HG03135 (cell line): ENCODE measurements at regions not wholly inside any gene's neighbourhood (a gene's known extent, or its start where the extent isn't known, plus 50 kb on each side); places are given as distances from the start of the nearest gene placed in this dataset.
"Not testable (repeated sequence)": the region's sequence is repeated elsewhere in the genome, so short reads cannot be mapped to it uniquely, and the experiment has no call there.

Experiments
- ATAC-seq: cut with Tn5 transposase; IDR thresholded peaks from one replicate; pipeline ENCODE4 v1.9.1; 2021; ENCODE audit warnings: mild to moderate bottlenecking, moderate library complexity; ENCODE audit not compliant: unreplicated experiment

GRCh38 chr15:59835776-59836175 lies 146.7 kb upstream of the BNIP2 start:
- no peak for ATAC-seq

- no peak for ATAC-seq
Measured at GRCh38 chr15:59834528-59834927, 145.4 kb upstream of the BNIP2 start.

DNA sequence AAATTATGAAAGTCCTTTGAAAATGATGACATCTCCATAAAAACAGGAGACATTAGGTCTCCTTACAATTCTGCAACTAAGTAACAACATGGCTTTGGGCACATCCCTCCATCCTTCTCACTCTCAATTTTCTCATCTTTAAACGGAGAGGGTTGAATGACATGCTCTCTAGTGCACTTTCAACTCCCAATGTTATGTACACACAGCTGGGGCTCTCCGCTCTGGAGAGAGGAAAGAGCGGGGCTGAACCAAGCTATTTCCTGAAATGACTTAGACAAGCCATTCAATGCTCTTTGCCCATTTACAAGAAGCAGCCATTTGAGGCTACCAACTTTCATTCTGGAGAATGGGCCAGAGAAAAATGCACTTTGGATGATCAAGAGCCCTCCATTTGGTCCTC lies 144.2 kb upstream of the BNIP2 start:
- ATAC-seq: no peak

DNA sequence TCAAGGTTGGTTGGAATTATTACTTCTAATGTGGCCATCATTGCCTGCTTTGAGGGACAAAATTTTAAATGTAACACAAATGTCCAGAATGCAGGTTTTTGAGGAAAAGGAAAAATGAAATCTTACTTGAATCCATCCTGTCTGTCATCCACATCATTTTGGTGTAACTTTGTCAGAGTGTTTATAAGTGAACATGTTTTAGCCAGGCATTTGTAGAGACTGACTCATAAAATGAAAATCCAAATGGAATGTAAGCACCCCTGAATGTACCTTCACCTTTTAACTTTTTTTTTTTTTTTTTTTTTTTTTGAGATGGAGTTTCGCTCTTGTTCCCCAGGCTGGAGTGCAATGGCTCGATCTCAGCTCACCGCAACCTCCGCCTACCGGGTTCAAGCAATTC lies 141.8 kb upstream of the BNIP2 start:
- ATAC-seq: no peak

GRCh38 chr15:59830098-59830497 lies 141.0 kb upstream of the BNIP2 start:
- no peak for ATAC-seq

GRCh38 chr15:59828861-59829260 lies 139.7 kb upstream of the BNIP2 start:
- ATAC-seq: no peak

- ATAC-seq: no peak
Measured at GRCh38 chr15:59828263-59828662, 139.1 kb upstream of the BNIP2 start.

DNA sequence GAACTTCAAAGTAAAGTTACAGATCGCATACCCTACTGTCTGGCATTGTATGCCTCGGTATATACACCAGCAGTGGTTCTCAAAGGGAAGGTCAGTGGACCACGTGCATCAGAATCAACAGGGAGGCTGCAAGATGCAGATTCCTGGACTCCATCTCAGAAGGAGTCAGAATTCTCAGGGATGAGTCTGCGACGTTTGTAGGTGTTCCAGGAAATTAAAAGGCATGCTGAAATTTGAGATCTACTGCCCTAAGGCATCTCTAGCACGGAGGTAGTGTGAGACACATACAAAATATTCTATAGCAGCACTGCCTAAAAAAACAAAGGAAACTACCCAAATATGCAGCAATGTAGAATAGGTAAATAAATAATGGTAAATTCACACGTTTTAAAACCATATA lies 136.8 kb upstream of the BNIP2 start:
- ATAC-seq: no peak

GRCh38 chr15:59821286-59821685 lies 132.2 kb upstream of the BNIP2 start:
- no peak for ATAC-seq

DNA sequence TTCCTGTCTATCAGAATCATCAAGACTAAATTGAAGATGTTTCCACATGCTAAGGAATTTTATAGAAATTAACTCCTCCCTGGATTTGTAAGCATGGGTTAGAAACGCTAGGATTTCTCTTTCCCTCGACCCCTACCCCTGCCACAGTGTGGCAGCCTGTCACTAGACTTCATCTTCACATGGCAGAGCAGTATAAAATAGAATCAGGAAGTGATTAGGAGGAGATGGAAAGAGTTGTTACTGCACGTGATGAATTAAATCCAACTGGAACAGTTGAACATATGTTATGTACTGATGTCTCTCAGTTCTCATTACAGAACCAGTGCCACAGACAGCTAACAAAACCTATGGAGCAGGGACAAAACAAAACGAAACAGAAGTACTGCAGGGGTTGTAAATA lies 130.0 kb upstream of the BNIP2 start:
- ATAC-seq: no peak

GRCh38 chr15:59818336-59818735 lies 129.2 kb upstream of the BNIP2 start:
- ATAC-seq: no peak

- no peak for ATAC-seq
Measured at GRCh38 chr15:59817834-59818233, 128.7 kb upstream of the BNIP2 start.

- no peak for ATAC-seq
Measured at GRCh38 chr15:59817053-59817452, 127.9 kb upstream of the BNIP2 start.

- ATAC-seq: no peak
Measured at GRCh38 chr15:59814409-59814808, 125.3 kb upstream of the BNIP2 start.

- no peak for ATAC-seq
Measured at GRCh38 chr15:59812889-59813288, 123.8 kb upstream of the BNIP2 start.

DNA sequence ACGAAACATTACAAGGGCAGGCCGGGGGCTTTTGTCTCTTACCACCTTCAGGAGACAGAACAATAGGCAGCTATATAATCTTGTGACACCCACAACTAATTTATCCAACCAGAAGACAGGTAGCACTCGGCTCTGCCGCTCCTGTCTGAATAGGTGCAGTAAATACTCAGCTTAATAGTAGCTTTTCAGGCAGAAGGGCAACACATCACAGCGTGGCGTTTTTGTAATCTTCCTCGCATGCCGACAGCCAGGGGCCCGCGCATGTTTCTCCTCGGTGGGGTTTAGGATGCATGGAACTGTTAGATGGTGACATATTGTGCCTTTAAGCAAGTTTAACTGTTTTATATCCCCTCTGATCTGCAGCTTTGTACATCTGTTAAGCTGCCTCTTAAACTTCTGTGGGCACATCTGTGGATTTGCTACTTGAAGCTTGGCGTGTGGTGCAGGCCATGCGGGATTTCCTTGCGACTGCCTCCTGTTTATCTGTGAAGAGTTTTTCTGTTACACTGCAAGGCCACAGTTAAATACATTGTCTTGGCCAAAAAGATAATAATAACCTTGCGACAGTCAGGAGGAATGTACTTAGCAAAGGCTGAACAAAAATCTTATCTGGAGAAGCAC lies 123.2 kb upstream of the BNIP2 start:
- no peak for ATAC-seq

DNA sequence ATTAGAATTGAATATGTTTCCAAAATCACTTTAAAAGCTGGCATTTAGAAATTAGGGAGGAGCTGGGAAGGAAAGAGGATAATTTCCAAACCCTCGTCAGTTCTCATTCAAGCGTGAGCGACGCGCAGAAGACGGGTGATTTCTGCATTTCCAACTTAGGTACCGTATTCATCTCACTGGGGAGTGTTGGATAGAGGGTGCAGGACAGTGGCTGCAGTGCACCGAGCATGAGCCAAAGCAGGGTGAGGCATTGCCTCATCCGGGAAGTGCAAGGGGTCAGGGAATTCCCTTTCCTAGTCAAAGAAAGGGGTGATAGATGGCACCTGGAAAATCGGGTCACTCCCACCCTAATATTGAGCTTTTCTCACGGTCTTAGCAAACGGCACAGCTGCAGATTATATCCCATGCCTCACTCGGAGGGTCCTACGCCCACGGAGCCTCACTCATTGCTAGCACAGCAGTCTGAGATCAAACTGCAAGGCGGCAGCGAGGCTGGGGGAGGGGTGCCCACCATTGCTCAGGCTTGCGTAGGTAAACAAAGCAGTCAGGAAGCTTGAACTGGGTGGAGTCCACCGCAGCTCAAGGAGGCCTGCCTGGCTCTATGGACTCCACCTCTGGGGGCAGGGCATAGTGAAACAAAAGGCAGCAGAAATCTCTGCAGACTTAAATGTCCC lies 114.3 kb upstream of the BNIP2 start:
- ATAC-seq: not testable (repeated sequence)

DNA sequence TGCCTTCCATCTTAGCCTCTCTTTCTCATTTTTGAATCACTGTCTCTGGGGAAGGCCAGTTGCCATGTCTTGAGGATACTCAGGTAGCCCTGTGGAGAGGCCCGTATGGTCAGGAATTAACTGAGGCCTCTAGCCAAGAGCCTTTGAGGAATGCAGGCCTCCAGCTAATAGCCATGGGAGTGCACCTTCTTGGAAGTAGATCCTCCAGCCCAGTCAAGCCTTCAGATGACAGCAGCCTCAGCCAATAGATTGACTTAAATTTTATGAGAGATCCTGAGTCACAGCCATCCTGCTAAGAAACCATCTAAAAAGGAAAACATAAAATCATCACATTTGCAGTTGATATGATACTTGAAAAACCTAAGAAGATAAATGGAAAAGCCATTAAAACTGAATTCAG lies 112.5 kb upstream of the BNIP2 start:
- ATAC-seq: no peak

DNA sequence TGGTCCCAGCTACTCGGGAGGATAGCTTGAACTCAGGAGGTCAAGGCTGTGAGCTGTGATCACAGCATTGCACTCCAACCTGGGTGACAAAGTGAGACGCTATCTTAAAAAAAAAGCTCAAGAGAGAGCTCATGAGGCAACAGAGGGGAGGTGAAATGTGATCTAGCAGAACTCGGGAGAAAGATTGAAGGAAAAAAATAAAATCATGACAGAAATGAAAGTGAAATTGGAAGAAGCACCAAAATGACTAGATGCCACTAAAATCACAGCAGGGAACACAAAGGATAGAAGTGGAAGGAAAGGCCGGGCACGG lies 109.4 kb upstream of the BNIP2 start:
- ATAC-seq: no peak

DNA sequence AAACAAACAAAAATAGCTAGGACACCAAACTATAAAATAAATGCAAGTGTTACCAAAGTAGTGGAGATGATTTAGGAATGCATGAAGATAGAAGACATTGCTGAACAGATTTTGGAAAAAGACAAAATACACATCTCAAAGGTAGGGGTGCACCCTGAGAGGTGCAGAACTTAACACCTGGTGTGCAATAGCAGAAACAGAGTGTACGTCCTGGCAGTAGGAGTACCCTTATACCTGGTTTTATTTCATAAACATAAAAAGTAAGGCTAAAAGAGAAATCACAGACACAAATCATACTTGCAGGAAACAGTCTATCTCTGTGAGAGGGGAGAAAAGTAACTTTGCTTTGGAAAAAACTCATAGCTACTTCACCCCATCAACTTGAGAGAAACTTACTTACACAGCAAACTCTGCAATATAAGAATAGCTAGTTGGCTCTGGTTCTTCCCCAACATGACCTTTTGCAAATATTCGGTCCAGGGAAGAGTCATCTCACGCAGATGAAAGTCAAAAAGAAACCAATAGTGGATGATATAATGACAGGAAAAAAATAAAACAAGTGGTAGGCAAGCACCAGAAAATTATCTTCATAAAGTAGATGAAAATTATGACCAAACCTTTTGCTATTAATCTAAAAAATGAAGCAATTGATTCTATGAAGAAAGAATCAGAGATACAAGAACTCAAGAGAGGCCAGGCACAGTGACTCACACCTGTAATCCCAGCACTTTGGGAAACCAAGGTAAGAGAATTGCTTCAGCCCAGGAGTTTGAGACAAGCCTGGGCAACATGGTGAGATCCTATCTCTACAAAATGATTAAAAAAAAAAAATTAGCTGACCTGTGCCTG lies 108.9 kb upstream of the BNIP2 start:
- no peak for ATAC-seq

GRCh38 chr15:59794229-59794886 lies 105.2 kb upstream of the BNIP2 start:
- ATAC-seq: no peak

DNA sequence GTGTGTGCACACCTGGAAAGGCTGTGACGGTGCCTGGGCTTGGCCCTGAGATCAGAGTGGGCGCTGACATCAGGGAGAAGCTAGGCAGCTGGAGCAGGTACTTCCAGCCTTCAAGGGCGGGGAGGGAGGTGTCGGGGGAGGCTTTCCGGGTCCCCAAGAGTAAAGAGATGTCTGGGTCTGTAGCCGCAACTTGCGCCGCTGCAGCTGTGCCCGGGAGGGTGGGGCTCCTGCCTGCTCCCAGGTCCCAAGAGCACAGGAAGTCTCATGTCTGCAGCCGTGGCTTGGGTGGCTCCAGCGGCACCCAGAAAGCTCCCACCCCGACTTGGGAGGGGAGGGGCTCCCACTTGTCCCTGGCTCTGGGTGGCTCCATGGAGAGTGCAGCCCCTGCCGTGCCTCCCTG lies 103.2 kb upstream of the BNIP2 start:
- no peak for ATAC-seq
